ENCODE measurements at regions not wholly inside any gene's neighbourhood (a gene's known extent, or its start where the extent isn't known, plus 50 kb on each side); places are given as distances from the start of the nearest gene placed in this dataset.

DNA sequence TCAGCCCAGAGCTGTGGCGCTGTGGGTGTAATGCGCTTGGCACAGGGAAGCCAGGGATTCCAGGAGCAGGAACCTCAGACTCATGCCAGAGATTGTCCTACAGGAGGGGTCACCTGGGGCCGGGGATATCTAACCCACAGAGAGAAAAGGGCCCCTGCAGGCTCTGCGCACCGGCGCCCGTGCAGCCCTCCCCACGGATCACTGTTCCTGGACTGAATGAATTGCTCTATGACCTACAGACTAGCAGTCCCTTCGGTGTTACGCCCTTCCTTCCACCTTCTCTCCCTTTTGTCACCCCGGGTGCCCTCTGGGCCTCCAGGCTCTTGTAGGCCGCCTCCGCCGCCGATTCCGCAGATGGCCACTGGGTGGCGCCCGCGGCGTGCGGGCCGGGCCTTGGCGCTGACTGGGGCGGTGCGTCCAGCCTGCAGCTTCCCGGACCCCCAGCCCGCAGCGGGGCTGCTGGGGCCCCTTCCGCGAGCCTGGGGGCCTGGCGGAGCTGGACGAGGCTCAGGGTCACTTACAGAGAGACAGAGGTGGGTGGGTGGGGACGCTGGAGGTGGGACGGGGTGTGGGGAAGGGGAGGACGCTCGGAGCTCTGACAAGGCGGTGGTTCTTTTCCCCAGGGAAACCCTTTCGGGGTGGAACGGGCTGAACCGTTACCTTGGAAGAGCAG, 101.3 kb downstream of the IER5 start:
- TF ChIP-seq CTCF (IDR thresholded peaks at IDR 0.05; ENCODE audit: extremely low read depth, missing control alignments) = peak; percentile 98
- peak; percentile 90 for DNase-seq (ENCODE audit: low spot score)

DNA sequence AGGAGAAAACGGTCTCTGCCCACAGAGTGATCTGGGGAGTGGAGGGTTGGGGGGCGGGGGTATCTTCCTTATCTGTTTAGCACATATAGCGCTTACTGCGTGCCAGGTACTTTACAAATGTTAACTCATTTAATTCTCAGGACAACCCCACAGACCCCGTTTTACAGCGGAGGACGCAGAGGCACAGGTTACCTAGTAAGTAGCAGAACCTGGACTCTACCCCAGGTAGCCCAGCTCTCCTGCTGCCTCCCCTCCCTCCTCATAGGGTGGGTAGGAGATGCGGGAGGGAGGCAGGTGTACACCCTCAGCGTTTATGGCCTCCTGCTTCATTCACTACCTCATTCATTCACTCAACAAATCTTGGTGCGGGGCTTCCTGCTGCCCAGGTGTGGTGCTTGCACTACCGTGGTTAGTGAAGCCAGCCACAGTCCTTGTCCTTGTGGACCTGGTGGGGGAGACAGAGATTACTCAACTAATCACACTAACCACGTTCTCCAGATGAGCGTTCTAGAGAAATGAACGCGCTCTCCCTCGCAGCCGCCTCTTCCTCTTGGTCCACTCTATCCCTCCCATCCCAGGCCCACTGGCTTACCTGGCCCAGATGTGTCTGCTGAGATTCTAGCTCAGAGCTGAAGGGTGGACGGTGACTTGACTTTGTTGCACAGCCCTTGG, 102.0 kb downstream of the IER5 start:
- no peak for TF ChIP-seq CTCF (IDR thresholded peaks at IDR 0.05; ENCODE audit: extremely low read depth, missing control alignments)
- peak; percentile 41 for DNase-seq (ENCODE audit: low spot score)

DNA sequence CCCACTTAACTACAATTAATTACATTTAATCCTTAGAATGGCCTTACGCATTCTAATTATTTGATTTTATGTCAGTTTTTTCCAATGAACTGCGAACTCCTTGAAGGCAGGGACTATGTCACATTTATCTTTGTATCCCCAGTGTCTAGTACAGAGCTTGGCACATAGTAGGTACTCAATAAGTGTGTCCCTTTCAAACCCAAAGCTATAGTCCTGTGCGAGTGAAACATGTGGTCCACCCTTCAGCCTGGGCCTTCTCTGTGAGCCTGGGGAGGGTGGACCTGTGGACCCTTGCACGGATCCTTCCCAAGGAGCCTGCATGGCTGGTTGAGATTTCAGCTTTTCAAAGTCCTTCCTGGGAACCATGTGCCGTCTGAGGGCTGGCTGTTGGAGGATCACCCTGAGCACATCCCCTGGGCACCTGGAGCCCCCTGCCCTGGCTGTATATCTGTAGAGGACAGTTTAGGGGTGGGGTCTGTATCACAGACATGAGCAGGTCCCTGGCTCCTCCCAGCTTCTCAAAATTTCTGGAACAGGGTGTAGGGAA, 103.1 kb downstream of the IER5 start:
- no peak for TF ChIP-seq CTCF (IDR thresholded peaks at IDR 0.05; ENCODE audit: extremely low read depth, missing control alignments)
- DNase-seq (ENCODE audit: low spot score) = no peak

DNA sequence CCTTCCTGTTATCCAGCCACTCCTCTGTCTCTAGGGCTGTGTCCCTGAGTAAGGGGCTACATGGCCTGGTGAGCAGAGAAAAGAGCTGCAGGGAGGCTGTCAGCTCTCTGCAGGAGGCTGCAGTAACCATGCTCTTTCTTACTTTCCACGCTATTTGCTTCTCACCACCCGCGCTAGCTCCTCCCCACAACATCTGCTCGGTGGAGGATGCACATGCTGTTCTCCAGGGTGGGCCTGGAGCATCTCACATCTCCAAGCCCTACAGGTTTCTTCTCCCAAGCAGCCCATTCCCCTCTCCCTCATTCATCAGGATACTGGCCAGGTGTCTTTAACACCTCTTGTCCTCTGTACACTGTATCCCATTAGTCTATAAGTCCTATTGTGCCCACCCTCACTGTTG, 103.8 kb downstream of the IER5 start:
- no peak for DNase-seq (ENCODE audit: low spot score)
- no peak for TF ChIP-seq CTCF (IDR thresholded peaks at IDR 0.05; ENCODE audit: extremely low read depth, missing control alignments)

GRCh38 chr1:181202986-181203555, 114.6 kb downstream of the IER5 start:
- DNase-seq (ENCODE audit: low spot score) = no peak
- no peak for TF ChIP-seq CTCF (IDR thresholded peaks at IDR 0.05; ENCODE audit: extremely low read depth, missing control alignments)

DNA sequence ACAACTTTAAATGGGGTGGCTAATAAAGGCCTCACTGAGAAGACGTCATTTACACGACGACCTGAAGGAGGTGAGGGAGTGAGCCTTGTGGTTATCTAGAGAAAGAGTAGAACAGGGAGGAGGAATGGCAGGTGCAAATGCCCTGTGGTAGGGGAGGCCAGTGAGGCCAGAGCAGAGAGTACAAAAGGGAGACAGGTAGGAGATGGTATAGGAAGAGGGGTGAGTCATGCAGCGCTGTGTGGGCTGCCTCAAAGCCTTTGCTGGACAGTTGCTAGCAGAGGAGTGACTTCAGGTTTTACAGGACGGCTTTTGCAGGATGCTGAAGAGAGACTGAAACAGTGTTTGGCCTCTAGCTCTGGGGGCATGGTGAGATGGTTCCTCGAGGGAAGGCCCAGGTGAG, 116.0 kb downstream of the IER5 start:
- DNase-seq (ENCODE audit: low spot score) = no peak
- no peak for TF ChIP-seq CTCF (IDR thresholded peaks at IDR 0.05; ENCODE audit: extremely low read depth, missing control alignments)

- no peak for DNase-seq (ENCODE audit: low spot score)
- TF ChIP-seq CTCF (IDR thresholded peaks at IDR 0.05; ENCODE audit: extremely low read depth, missing control alignments) = no peak
These were observed 117.4 kb downstream of the IER5 start for GRCh38 chr1:181205901-181206300.
